Myocyte (in vitro differentiated cells): ENCODE measurements at regions not wholly inside any gene's neighbourhood (a gene's known extent, or its start where the extent isn't known, plus 50 kb on each side); places are given as distances from the start of the nearest gene placed in this dataset.
A peak's percentile ranks its signal among the peaks of the same experiment; 100 is the strongest.
"Not testable (repeated sequence)": the region's sequence is repeated elsewhere in the genome, so short reads cannot be mapped to it uniquely, and the experiment has no call there.

Source experiments
- DNase-seq: peaks from one replicate; pipeline ENCODE4 v3.0.0-alpha.2; 2012; ENCODE audit warnings: low read depth

DNA sequence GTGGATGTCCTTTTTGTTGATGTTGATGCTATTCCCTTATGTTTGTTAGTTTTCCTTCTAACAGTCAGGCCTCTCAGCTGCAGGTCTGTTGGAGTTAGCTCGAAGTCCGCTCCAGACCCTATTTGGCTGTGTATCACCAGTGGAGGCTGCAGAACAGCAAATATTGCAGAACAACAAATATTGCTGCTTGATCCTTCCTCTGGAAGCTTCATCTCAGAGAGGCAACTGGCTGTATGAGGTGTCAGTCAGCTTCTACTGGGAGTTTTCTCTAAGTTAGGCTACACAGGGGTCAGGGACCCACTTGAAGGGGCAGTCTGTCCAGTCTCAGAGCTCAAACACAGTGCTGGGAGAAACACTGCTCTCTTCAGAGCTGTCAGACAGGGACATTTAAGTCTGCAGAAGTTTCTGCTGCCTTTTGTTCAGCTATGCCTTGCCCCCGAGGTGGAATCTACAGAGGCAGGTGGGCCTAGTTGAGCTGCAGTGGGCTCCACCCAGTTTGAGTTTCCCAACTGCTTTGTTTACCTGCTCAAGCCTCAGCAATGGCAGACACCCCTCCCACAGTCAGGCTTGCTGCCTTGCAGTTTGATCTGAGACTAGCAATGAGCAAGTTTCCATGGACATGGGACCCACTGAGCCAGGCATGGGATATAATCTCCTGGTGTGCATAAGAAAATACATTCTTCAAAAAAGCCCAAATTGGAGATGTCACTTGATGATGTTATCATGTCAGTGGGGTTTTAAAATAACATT is 99.5 kb downstream of the KDM5D start:
- no peak for DNase-seq

DNA sequence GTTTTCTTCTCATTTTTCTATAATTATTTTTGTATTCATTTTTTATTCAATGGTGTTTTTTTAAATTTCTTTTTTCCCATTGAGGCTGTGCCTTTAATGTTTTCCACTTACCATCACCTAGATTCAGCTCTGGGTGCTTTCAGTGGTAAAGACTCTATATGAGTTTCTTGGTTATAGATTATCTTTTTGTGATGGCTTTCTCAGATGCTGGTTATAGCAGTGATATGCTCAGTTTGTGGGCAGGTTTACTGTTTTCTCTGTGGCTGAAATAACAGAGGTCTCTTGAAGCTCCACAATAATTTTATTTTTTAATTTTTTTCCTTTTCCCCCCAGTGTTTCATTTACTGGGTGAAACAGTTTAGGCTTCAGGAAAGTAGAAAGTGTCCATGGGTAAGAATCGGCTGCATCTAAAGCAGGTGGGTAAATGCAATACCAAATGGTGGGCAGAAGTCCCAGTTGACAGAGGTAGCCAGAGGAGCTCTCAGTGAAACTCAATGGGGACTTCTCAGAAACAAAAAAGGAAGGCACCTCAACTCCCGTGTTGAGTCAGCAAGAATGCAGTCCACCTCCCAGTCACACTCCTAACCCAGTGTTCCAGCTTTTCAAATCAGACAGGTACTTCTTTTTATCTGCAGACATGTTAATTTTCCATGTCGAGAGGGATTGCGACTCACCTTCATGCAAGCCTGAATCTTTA is 106.7 kb downstream of the KDM5D start:
- DNase-seq: no peak

DNA sequence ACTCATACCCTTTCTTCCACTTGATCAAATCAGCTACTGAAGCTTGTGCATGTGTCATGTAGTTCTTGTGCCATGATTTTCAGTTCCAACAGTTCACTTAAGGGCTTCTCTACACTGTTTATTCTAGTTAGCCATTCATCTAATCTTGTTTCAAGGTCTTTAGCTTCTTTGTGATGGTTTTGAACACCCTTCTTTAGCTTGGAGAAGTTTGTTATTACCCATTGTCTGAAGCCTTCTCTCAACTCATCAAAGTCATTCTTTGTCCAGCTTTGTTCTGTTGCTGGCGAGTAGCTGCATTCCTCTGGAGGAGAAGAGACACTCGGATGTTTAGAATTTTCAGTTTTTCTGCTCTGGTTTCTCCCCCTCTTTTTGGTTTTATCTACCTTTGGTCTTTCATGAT is 115.6 kb downstream of the KDM5D start:
- DNase-seq: no peak

DNA sequence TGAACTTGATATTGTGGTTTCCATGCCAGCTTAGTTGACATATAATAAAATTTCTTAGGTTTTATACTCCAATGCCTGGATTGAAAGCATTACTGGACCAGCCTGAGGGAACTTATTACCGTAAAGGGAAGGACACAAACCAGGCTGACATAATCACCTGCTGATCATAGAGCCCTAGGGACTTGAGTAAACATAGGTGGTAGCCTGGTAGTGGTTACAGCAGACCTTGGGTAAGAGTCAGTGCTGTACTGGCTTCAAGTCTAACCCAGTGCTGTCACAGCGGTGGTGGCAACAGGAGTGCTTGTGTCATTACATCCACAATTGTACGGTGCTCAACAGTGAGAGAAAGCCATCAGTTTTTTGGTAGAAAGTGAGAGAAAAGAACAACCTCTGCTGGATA is 122.1 kb downstream of the KDM5D start:
- DNase-seq: no peak

DNA sequence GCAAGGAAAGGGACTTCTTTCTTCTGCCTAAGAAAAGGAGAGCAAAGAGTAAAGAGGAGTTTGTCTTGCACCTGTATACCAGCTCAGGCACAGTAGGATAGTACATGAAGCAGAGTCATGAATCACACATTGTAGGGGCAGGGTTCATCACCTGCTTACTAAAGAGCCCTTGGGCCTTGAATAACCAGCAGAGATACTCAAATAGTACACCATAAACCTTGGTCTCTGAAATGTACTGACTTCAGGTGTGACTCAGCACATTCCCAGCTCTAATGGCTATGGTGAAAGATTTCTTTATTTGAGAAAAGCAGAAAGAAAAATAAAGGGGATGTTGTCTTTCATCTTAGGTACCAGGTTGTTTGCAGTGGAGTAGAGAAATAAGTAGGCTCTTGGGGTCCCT is 122.8 kb downstream of the KDM5D start:
- no peak for DNase-seq

DNA sequence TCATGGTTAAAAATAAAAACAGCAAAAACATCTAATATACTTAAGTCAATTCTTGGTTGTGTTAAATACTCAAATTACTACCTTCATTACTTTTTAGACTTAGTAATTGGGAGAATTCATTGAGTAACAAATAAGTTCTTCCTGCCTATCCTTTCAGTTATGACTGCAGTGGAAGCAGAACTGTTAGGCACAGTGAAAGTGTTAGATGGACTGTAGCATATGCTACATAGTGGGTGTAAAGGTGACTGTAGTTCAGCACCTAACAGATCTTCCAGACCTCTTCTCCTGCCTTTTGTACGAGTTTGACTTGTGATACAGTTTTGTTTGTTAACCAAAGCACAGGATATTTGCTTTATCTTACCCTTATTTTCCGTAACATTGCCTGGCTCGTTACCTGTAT is 143.4 kb downstream of the KDM5D start:
- DNase-seq: no peak

DNA sequence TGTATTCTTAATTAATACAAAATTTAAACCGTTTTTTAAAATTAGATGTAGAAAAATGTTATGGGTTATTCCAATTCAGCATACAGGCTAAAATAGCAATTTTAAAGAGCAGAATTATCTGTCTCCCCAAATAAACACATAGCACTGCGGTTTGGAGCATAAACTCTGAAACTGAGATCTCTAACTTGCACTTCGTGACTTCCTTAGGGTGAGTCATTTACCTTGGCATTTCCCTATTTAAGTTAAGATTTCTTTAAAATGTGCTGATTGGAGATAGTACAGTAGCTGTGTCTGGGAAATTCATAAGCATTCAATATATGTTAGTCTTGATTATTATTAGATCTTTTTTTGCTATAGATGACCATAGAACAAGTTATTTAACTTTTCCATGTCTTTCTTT is 143.8 kb downstream of the KDM5D start:
- DNase-seq: no peak

DNA sequence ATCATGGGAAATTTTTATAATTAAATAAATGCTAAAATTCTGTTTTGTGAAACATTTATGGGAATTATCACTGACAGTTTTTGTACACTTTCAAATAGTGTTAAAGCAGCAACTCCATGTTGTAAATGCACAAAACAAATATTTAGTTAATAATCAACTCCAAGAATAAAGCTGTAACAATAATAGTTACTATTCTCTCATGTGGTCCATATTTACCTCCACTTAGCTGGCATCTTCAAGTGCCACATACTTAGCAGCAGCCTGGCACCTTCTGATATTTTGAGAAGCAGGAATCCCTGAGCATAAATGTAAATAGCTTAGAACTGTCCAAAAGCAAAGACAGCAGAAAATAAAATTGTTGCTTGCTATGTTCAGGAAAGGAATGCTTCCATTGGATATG is 154.3 kb downstream of the KDM5D start:
- DNase-seq: no peak

DNA sequence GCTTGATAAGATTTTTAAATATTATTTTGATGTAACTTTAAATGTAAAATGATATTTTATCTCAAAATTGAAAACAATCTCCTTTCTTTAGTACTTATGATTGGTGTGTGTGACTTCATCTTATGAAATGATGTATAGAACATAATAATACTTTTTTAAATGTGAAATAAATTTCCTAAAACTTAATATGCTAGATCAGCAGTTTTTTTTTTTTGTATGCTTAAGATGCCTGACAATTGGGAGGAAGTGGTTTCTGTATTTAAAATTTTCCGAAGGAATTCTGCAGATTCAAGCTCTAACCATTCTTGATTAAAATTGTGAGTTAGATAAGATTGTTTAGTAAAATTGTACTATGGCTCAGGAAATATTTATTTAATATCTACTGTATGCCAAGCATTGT is 154.9 kb downstream of the KDM5D start:
- DNase-seq: no peak

DNA sequence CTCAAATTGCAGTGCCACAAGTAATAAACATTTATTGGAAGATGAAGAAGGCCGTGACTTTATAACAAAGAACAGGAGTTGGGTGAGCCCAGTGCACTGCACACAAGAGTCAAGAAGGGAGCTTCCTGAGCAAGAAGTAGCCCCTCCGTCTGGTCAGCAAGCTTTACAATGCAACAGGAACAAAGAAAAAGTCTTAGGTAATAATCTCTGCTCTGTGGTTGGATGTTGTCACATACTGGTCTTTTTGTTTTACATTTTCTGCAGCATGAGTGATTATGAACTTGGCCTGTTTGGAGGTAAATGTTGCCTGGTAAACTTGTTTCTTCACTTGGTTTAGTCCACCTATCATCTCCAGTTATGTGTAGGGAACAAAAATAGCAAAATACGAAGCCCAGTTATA is 157.2 kb downstream of the KDM5D start:
- no peak for DNase-seq

DNA sequence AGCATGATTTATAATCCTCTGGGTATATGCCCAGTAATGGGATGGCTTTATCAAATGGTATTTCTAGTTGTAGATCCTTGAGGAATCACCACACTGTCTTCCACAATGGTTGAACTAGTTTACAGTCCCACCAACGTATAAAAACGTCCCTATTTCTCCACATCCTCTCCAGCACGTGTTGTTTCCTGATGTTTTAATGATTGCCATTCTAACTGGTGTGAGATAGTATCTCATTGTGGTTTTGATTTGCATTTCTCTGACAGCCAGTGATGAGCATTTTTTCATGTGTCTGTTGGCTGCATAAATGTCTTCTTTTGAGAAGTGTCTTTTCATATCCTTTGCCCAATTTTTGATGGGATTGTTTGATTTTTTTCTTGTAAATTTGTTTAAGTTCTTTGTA is 163.5 kb downstream of the KDM5D start:
- DNase-seq: not testable (repeated sequence)

DNA sequence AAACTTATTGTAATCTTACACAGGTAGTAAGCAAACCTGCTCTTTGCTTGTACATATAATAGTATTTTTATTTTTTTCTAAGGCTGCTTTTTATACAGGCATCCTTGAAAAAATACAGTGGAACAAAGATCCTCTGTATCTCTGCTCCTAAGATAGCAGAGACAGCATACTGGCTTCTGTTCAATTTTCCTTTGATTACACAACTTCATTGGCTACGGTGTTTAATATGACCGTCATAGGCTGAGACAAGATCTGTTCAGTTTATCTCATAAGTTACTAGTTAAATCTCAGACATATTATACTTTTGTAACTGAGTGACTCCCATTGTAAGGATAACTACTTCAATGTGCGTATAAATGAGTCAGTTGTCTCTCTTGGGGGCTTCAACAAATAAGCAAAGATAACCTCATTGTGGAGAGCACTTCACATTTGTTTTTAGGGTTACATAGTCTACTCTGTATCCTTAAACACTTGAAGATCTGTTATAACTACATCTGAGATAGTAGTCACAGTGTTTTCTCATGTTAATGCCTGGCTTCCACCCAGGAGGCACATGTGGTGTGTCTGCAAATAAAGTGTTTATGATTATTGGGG is 166.1 kb downstream of the KDM5D start:
- no peak for DNase-seq

DNA sequence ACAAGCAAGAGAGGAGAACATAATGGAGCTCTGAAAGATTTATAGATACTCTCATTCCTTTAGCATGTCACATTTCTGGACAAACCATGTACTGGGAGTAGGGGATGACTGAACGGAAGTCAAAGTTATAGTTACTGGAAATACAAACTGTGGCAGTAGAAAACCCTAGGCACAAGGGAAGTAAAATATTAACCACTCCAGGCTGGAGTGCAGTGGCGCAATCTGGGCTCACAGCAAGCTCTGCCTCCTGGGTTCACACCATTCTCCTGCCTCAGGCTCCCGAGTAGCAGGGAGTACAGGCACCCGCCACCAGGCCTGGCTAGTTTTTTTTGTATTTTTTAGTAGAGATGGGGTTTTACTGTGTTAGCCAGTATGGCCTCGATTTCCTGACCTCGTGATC is 167.3 kb downstream of the KDM5D start:
- DNase-seq: no peak

DNA sequence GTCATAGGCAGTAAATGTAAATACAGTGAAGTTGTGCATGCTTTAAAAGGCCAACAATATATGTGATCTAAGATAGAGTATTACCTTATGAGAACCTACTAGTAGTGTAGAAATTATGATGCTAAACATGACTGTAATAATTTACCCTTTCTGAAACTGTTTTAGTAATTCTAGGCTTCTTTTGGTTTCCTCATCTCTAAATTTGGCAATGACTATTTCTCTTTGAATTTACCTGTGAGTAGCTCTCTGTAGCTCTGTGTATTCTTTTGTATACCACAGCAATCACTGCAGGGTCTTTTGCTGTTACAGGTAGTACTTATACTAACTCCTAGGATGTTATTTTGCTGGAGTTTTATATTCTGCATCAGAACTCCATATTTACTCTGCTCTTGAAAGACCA is 169.6 kb downstream of the KDM5D start:
- DNase-seq: no peak

DNA sequence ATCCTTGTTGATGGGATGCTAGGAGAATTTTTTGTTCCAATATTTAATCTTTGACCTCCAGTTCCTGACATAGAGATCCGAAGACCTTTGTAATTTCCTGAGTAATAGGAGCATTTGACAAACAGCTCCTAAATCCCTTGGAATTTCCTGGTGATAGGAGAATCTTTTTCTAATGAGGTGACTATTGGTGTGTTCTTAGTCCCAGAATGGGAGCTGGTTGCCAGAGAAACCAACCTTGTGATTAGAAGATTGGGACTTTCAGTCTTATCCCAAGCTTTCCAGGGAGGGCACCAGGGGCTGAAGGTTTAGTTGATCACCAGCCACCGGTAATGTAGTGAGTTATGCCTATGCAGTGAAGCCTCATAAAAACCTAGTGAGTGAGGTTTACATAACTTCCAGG is 170.9 kb downstream of the KDM5D start:
- DNase-seq: no peak

DNA sequence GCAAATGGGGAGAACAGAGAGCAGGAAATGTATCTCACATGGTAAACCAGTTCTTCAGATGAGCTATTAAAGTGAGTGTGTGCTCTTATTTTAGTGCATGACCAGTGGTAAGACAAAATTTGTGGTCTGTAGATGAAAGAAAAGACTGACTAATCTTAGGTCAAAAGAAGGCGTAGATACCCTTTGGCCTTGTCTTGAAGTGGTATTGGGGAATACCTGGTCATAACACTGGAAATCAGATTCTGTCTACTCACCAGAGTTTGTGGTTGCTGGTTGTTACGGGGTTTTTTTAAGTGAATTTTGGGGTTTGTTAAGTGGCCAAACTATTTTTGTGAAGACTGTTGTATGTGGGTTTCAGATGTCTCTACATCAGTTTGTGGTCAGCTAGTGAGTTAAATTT is 173.5 kb downstream of the KDM5D start:
- peak; percentile 20 for DNase-seq

DNA sequence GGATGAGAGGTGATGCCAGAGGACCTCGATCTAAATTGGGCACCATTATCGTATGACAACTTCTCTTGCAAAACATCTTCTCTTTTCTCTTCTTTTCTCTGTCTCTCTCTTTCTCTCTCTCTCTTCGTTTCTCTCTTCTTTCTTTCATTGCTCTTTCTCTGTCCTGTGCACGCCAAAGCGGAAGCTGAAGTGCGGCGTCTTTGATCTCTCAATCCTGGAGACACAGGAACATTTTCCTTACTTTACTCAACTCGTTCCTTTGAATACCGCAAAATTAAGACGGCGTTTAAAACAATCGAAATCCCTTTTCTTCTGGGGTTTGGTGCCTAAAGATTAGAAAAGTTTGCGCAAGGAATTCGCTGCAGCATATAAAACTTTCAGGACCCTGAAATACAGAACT is 176.6 kb downstream of the KDM5D start:
- no peak for DNase-seq

DNA sequence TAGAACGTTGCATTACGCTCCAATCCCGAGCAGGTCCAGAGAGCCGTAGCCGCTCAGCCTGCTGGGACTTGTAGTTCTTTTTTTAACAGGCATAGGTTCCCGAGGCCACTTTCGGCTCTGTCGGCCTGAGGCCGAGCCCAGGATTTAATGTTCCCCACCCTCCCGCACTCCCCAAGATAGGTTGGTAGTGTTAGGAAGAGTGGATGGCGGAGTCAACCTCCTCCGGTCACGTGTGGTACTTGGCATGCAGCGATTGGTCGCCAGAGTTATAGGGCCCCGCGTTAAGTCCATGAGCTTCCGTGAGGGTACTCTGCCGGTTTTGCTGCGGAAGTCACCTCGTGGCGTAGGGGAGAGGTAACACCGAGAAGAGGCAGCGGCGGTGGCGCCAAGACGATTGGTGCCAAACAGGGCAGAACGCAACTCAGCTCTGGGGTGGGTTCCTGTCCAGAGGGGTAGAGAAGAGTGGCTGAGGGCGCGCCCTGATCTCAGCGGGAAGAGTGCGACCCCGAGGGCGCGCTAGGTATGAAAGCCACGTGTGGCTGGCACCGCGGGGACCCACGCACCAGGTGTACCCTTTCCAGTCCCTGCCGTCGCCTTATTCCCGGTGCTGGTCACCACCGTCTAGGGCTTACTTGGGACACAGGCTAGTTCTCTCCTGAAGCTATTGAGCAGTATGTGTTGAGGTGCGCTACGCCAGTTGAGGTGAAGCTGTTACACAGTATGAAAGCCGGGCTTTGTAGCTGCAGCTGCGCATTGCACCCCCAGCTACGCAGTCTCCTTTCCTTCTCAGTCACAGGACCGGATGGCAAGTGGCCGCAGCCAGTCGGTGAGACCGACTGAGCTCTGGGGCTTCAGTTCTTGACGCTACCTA is 177.2 kb downstream of the KDM5D start:
- DNase-seq: peak; percentile 96

DNA sequence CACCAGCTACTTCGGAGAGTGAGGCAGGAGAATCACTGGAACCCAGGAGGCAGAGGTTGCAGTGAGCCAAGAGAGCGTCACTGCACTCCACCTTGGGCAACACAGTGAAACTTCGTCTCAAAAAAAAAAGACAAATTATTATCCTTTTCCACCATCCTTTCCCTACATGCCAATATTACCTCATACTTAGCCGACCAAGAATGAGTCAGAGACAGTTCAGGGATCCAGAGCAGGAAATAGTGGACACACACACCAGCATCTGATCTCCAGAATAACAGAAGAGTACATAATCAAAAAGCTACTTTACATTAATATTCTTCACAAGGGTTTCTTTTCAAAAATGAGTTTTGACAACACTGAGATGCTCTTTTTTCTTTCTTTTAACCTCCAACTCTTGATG is 185.4 kb downstream of the KDM5D start:
- DNase-seq: no peak

DNA sequence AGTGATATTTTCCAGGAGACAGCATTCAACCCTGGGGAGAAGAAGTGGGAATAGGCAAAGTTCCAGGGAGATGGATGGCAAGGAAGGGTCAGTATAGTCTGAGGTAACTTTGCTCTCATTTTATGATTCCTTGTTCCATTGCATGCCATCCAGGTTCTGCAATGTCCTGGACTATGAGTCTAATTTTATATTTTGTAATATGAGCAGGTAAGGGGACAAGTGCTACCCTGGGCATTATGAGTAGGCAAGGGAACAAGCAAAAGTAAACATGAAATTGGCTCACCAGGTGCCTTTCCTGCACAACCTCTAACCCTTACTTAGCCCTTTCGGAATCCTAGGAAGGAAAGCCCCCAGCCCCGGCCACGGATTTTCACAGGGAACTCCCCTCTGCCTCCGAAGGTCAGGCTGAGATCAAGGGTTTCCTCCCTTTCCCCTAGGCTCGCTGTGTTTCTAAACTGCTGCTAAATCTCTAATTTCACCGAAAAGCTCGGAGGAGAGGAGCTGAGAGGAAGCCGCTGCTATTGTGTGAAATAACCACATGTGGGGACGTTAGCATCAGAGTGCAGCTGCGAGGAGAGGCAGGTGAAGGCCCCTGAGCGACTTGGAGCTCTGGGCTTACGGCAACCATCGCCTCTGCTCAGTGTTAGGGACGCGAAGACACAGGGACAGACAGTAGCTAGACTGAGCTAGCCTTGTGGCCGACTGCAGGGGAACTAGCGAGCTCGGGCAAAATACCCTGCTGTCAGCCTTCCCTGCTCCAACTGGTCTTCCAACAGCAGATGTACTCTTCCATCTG is 194.7 kb downstream of the KDM5D start:
- DNase-seq: no peak
